ENCODE measurements at regions not wholly inside any gene's neighbourhood (a gene's known extent, or its start where the extent isn't known, plus 50 kb on each side); places are given as distances from the start of the nearest gene placed in this dataset.

- TF ChIP-seq CTCF (conservative IDR thresholded peaks at IDR 0.05; ENCODE audit: low read length) (no peak), EZH2phosphoT487 (IDR thresholded peaks at IDR 0.05; ENCODE audit: borderline replicate concordance, low read depth, low read length) (no peak)
Observed at GRCh38 chr6:191487-192312, 100.6 kb upstream of the DUSP22 start.
